Transverse colon (tissue), 4 donors: ENCODE measurements at regions not wholly inside any gene's neighbourhood (a gene's known extent, or its start where the extent isn't known, plus 50 kb on each side); places are given as distances from the start of the nearest gene placed in this dataset.

Experiments used
- EP300 ChIP-seq: sonication (generic); formaldehyde crosslinking; IDR thresholded peaks from one replicate; pipeline ENCODE4 v1.6.1; 2017; ENCODE audit warnings: antibody characterized with exemption, low read depth
- POLR2A ChIP-seq: fragments of 450-650 bp; IDR thresholded peaks from one replicate; pipeline ENCODE4 v1.6.1; 2016; ENCODE audit warnings: antibody characterized with exemption, mild to moderate bottlenecking, moderate library complexity
- POLR2AphosphoS5 ChIP-seq, 3 donors: sonication (generic); formaldehyde crosslinking; IDR thresholded peaks; one replicate each; pipeline ENCODE4 v1.6.1; 2016; ENCODE audit warnings: antibody characterized with exemption in 3 of 3
- TF ChIP-seq, protein P1 (sequence below), 5 experiments: fragments of 200-600 bp in 3 of 5; fragments of 450-650 bp in 2 of 5; sonication (generic) in 3 of 5; IDR thresholded peaks; 1 replicate in 2 of 5; 2 replicates in 3 of 5; pipeline ENCODE4 v1.5.1; 2016 to 2017; ENCODE audit warnings: antibody characterized with exemption in 5 of 5, inconsistent platforms in 3 of 5, mild to moderate bottlenecking in 2 of 5, moderate library complexity in 1 of 5

DNA sequence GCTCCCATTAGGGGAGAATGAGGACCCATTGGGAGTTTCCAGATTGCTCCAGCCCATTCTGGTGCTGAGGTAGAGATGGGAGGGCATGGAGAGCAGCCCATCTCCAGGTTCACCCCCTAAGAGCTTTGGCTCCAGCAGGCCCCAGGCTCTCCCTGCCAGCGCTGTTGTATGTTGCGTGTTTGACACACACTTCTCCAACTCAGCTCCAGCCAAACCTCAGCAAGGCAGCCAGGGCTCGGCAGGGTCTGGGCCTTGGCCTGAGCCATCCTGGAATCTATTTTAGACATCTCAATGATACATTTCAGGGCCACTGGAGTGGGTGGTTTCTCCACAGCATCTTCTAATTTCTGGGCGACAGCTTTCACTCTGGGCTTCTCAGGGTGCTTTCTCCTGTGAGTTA is 117.0 kb downstream of the NAV1 start:
- TF ChIP-seq, protein P1, sequence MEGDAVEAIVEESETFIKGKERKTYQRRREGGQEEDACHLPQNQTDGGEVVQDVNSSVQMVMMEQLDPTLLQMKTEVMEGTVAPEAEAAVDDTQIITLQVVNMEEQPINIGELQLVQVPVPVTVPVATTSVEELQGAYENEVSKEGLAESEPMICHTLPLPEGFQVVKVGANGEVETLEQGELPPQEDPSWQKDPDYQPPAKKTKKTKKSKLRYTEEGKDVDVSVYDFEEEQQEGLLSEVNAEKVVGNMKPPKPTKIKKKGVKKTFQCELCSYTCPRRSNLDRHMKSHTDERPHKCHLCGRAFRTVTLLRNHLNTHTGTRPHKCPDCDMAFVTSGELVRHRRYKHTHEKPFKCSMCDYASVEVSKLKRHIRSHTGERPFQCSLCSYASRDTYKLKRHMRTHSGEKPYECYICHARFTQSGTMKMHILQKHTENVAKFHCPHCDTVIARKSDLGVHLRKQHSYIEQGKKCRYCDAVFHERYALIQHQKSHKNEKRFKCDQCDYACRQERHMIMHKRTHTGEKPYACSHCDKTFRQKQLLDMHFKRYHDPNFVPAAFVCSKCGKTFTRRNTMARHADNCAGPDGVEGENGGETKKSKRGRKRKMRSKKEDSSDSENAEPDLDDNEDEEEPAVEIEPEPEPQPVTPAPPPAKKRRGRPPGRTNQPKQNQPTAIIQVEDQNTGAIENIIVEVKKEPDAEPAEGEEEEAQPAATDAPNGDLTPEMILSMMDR (IDR thresholded peaks at IDR 0.05) = no peak
- no peak for TF ChIP-seq EP300
- TF ChIP-seq POLR2A = no peak
- TF ChIP-seq POLR2AphosphoS5 (IDR thresholded peaks at IDR 0.05) = no peak
